ENCODE measurements at regions not wholly inside any gene's neighbourhood (a gene's known extent, or its start where the extent isn't known, plus 50 kb on each side); places are given as distances from the start of the nearest gene placed in this dataset.

DNA sequence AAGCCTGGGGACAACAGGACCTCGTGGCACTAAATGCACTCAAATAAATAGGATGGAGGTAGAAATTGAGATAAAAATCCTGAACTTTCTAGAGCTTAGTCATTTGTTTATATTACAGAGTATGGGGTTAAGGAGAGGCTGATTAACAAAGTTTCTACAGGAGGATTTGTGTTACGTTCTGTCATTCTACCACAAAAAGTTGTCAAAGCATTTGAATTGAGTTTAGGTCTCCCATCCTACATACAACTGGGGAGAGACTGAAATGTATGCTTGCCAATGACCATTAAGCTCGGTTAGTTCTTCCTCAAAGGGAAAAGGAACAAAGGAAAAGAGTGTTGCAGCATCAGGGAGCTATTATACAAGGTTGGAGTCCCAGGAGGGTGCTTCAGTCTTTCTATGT is 597.9 kb downstream of the COL12A1 start:
- Mint-ChIP-seq H3K27ac (ENCODE audit: unreplicated experiment) (peak overlapping the region; percentile 85), H3K4me1 (ENCODE audit: low read depth, unreplicated experiment) (peaks cover 63% of the 10 kb centered on the region), H3K27me3 (ENCODE audit: low read depth, unreplicated experiment) (no peaks in the 10 kb centered on the region), H3K9me3 (ENCODE audit: unreplicated experiment) (no peaks in the 10 kb centered on the region), H3K36me3 (ENCODE audit: low read depth, unreplicated experiment) (no peaks in the 10 kb centered on the region), H3K4me3 (ENCODE audit: unreplicated experiment) (no peak overlapping the region)
- Histone ChIP-seq H3K79me2 (ENCODE audit: insufficient read depth, low read length) (no peaks in the 10 kb centered on the region), H3K27me3 (ENCODE audit: insufficient read depth, low read length) (no peaks in the 10 kb centered on the region), H3K4me2 (ENCODE audit: low read length) (peak overlapping the region; percentile 36), H3K4me1 (ENCODE audit: insufficient read depth, low read length) (peaks cover 27% of the 10 kb centered on the region), H4K20me1 (ENCODE audit: insufficient read depth, low read length) (no peaks in the 10 kb centered on the region), H3K9ac (ENCODE audit: low read length) (no peak overlapping the region), H3K4me3 (ENCODE audit: insufficient read depth, low read depth, low read length) (no peak overlapping the region), H2AFZ (ENCODE audit: low read depth, low read length) (no peak overlapping the region), H3K36me3 (ENCODE audit: insufficient read depth, low read length) (no peaks in the 10 kb centered on the region), H3K27ac (ENCODE audit: low read depth, low read length) (peak overlapping the region; percentile 81), H3K9me3 (ENCODE audit: insufficient read depth, low read depth, low read length) (no peaks in the 10 kb centered on the region)
- no peak for TF ChIP-seq CTCF (IDR thresholded peaks at IDR 0.05; ENCODE audit: insufficient read depth, low read depth, low read length)
- no peak for TF ChIP-seq EZH2 (IDR thresholded peaks at IDR 0.05; ENCODE audit: insufficient read depth, low read length)
- peak; percentile 60 for FAIRE-seq
- DNase-seq (ENCODE audit: low read depth), result peak; percentile 57

- no peaks in the 10 kb centered on the region for H3K27me3 Mint-ChIP-seq (ENCODE audit: low read depth, unreplicated experiment)
- Histone ChIP-seq H3K27ac (ENCODE audit: low read depth, low read length) (peak overlapping the region; percentile 81), H3K79me2 (ENCODE audit: insufficient read depth, low read length) (no peaks in the 10 kb centered on the region), H4K20me1 (ENCODE audit: insufficient read depth, low read length) (no peaks in the 10 kb centered on the region), H3K4me3 (ENCODE audit: insufficient read depth, low read depth, low read length) (no peak overlapping the region), H3K4me2 (ENCODE audit: low read length) (peak overlapping the region; percentile 67), H3K36me3 (ENCODE audit: insufficient read depth, low read length) (no peaks in the 10 kb centered on the region), H3K9me3 (ENCODE audit: insufficient read depth, low read depth, low read length) (no peaks in the 10 kb centered on the region), H3K4me1 (ENCODE audit: insufficient read depth, low read length) (peaks cover 27% of the 10 kb centered on the region), H3K27me3 (ENCODE audit: insufficient read depth, low read length) (no peaks in the 10 kb centered on the region), H3K9ac (ENCODE audit: low read length) (peak overlapping the region; percentile 40), H2AFZ (ENCODE audit: low read depth, low read length) (no peak overlapping the region)
- H3K36me3 Mint-ChIP-seq (ENCODE audit: low read depth, unreplicated experiment), result no peaks in the 10 kb centered on the region
- H3K4me3 Mint-ChIP-seq (ENCODE audit: unreplicated experiment), result no peak overlapping the region
- DNase-seq (ENCODE audit: low read depth), result no peak
- peak overlapping the region; percentile 85 for H3K27ac Mint-ChIP-seq (ENCODE audit: unreplicated experiment)
- H3K4me1 Mint-ChIP-seq (ENCODE audit: low read depth, unreplicated experiment), result peaks cover 65% of the 10 kb centered on the region
- no peak for FAIRE-seq
- TF ChIP-seq CTCF (IDR thresholded peaks at IDR 0.05; ENCODE audit: insufficient read depth, low read depth, low read length) (no peak), EZH2 (IDR thresholded peaks at IDR 0.05; ENCODE audit: insufficient read depth, low read length) (no peak)
- no peaks in the 10 kb centered on the region for H3K9me3 Mint-ChIP-seq (ENCODE audit: unreplicated experiment)
Measured at GRCh38 chr6:74607468-74607867, 598.4 kb downstream of the COL12A1 start.

DNA sequence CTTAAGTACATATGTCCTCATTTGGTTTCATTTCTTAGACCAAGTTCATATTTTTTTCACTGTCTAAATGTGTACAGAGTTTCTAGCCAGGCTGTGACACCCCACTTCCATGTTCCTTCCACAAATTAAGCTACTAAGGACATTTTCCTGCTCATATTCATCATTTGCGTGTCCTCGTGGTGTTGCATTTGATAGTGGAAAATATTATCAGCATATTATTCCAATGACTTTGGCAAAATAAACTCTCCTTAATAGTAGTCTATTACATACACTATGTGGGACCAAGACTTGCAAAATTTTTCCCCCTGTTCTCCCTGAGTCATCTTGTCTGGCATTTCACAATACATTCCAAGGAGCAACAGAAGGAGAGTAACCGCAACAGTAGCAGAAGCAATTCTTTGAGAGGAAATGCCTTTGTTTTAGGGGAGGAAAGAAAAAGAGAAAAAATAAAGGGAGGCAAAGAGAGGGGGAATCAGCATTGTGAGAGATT is 599.2 kb downstream of the COL12A1 start:
- peak overlapping the region; percentile 40 for H3K9ac ChIP-seq (ENCODE audit: low read length)
- H3K9me3 ChIP-seq (ENCODE audit: insufficient read depth, low read depth, low read length), result no peaks in the 10 kb centered on the region
- Mint-ChIP-seq H3K4me1 (ENCODE audit: low read depth, unreplicated experiment) (peaks cover 65% of the 10 kb centered on the region), H3K27ac (ENCODE audit: unreplicated experiment) (peak overlapping the region; percentile 85), H3K9me3 (ENCODE audit: unreplicated experiment) (no peaks in the 10 kb centered on the region), H3K4me3 (ENCODE audit: unreplicated experiment) (peak overlapping the region; percentile 0), H3K27me3 (ENCODE audit: low read depth, unreplicated experiment) (no peaks in the 10 kb centered on the region), H3K36me3 (ENCODE audit: low read depth, unreplicated experiment) (no peaks in the 10 kb centered on the region)
- no peaks in the 10 kb centered on the region for H4K20me1 ChIP-seq (ENCODE audit: insufficient read depth, low read length)
- H3K27ac ChIP-seq (ENCODE audit: low read depth, low read length), result peak overlapping the region; percentile 81
- peak overlapping the region; percentile 67 for H3K4me2 ChIP-seq (ENCODE audit: low read length)
- H3K36me3 ChIP-seq (ENCODE audit: insufficient read depth, low read length), result no peaks in the 10 kb centered on the region
- no peak overlapping the region for H3K4me3 ChIP-seq (ENCODE audit: insufficient read depth, low read depth, low read length)
- H3K79me2 ChIP-seq (ENCODE audit: insufficient read depth, low read length), result no peaks in the 10 kb centered on the region
- no peak for TF ChIP-seq EZH2 (IDR thresholded peaks at IDR 0.05; ENCODE audit: insufficient read depth, low read length)
- no peak for TF ChIP-seq CTCF (IDR thresholded peaks at IDR 0.05; ENCODE audit: insufficient read depth, low read depth, low read length)
- H2AFZ ChIP-seq (ENCODE audit: low read depth, low read length), result no peak overlapping the region
- H3K27me3 ChIP-seq (ENCODE audit: insufficient read depth, low read length), result no peaks in the 10 kb centered on the region
- H3K4me1 ChIP-seq (ENCODE audit: insufficient read depth, low read length), result peaks cover 27% of the 10 kb centered on the region
- DNase-seq (ENCODE audit: low read depth), result peak; percentile 97
- FAIRE-seq, result peak; percentile 92

All from astrocyte (in vitro differentiated cells and primary cell).